GM21528 (cell line): ENCODE measurements at regions not wholly inside any gene's neighbourhood (a gene's known extent, or its start where the extent isn't known, plus 50 kb on each side); places are given as distances from the start of the nearest gene placed in this dataset.

Experiments used
- ATAC-seq: cut with Tn5 transposase; IDR thresholded peaks from one replicate; pipeline ENCODE4 v1.9.1; 2021; ENCODE audit warnings: mild to moderate bottlenecking, moderate library complexity; ENCODE audit not compliant: unreplicated experiment, low FRiP score

- no peak for ATAC-seq
Measured at GRCh38 chr18:70503060-70503459, 214.2 kb downstream of the SOCS6 start.

- ATAC-seq = no peak
Measured at GRCh38 chr18:70501358-70501757, 212.5 kb downstream of the SOCS6 start.

- no peak for ATAC-seq
Measured at GRCh38 chr18:70500748-70501147, 211.9 kb downstream of the SOCS6 start.

- no peak for ATAC-seq
Measured at GRCh38 chr18:70499218-70499691, 210.4 kb downstream of the SOCS6 start.

GRCh38 chr18:70496353-70497294, 207.8 kb downstream of the SOCS6 start:
- no peak for ATAC-seq

GRCh38 chr18:70494524-70494923, 205.7 kb downstream of the SOCS6 start:
- no peak for ATAC-seq

- no peak for ATAC-seq
Measured at GRCh38 chr18:70493461-70493860, 204.6 kb downstream of the SOCS6 start.

GRCh38 chr18:70491734-70492348, 203.0 kb downstream of the SOCS6 start:
- ATAC-seq = peak; percentile 89

GRCh38 chr18:70489986-70490933, 201.4 kb downstream of the SOCS6 start:
- ATAC-seq = no peak

- no peak for ATAC-seq
Measured at GRCh38 chr18:70489571-70489970, 200.7 kb downstream of the SOCS6 start.

- ATAC-seq = no peak
Measured at GRCh38 chr18:70469916-70470315, 181.1 kb downstream of the SOCS6 start.

GRCh38 chr18:70468861-70469547, 180.2 kb downstream of the SOCS6 start:
- ATAC-seq = no peak

GRCh38 chr18:70464343-70465114, 175.7 kb downstream of the SOCS6 start:
- ATAC-seq = no peak

GRCh38 chr18:70463085-70463484, 174.2 kb downstream of the SOCS6 start:
- ATAC-seq = no peak

GRCh38 chr18:70462078-70462439, 173.2 kb downstream of the SOCS6 start:
- no peak for ATAC-seq

GRCh38 chr18:70461323-70462077, 172.7 kb downstream of the SOCS6 start:
- no peak for ATAC-seq

GRCh38 chr18:70459731-70460130, 170.9 kb downstream of the SOCS6 start:
- ATAC-seq = no peak

GRCh38 chr18:70459251-70459650, 170.4 kb downstream of the SOCS6 start:
- no peak for ATAC-seq

GRCh38 chr18:70457788-70458187, 168.9 kb downstream of the SOCS6 start:
- ATAC-seq = no peak
